ENCODE measurements at regions not wholly inside any gene's neighbourhood (a gene's known extent, or its start where the extent isn't known, plus 50 kb on each side); places are given as distances from the start of the nearest gene placed in this dataset.

DNA sequence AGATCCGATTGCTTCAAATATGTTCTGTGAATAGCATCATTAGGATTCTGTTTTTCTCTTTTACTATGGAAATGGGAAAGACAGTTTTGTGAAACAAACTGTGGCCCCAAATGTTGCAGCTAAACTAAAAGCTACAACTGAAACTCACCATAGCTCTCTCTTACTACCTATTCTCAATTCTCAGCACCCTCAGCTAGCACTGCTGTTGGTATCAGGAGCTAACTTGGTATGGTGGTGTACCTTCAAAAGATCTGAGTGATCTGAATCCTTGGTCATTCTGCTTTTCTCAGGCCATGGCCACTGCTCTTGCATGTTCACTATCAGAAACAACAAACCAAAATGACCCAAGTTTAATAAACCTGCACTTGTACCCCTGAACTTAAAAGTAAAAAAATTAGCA lies 1208.0 kb downstream of the SORCS1 start:
- TF ChIP-seq, protein P1, sequence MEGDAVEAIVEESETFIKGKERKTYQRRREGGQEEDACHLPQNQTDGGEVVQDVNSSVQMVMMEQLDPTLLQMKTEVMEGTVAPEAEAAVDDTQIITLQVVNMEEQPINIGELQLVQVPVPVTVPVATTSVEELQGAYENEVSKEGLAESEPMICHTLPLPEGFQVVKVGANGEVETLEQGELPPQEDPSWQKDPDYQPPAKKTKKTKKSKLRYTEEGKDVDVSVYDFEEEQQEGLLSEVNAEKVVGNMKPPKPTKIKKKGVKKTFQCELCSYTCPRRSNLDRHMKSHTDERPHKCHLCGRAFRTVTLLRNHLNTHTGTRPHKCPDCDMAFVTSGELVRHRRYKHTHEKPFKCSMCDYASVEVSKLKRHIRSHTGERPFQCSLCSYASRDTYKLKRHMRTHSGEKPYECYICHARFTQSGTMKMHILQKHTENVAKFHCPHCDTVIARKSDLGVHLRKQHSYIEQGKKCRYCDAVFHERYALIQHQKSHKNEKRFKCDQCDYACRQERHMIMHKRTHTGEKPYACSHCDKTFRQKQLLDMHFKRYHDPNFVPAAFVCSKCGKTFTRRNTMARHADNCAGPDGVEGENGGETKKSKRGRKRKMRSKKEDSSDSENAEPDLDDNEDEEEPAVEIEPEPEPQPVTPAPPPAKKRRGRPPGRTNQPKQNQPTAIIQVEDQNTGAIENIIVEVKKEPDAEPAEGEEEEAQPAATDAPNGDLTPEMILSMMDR (IDR thresholded peaks at IDR 0.05), result no peak
- TF ChIP-seq POLR2A (IDR thresholded peaks at IDR 0.05), result no peak

Measured in right lobe of liver (tissue), 4 donors.